ENCODE measurements at regions not wholly inside any gene's neighbourhood (a gene's known extent, or its start where the extent isn't known, plus 50 kb on each side); places are given as distances from the start of the nearest gene placed in this dataset.

- TF ChIP-seq CTCF (IDR thresholded peaks at IDR 0.05) (no peak), POLR2A (IDR thresholded peaks at IDR 0.05) (no peak)
These were observed 197.9 kb downstream of the LPIN1 start for GRCh38 chr2:11944311-11944710.
